RWPE1 (cell line): ENCODE measurements at regions not wholly inside any gene's neighbourhood (a gene's known extent, or its start where the extent isn't known, plus 50 kb on each side); places are given as distances from the start of the nearest gene placed in this dataset.
A peak's percentile ranks its signal among the peaks of the same experiment; 100 is the strongest.
"Not testable (repeated sequence)": the region's sequence is repeated elsewhere in the genome, so short reads cannot be mapped to it uniquely, and the experiment has no call there.

Source experiments
- CTCF ChIA-PET: fragments of 350-600 bp; sonication (Branson Sonifier 250); formaldehyde crosslinking; extraction: SDS; loops from one replicate; lab custom pipeline; 2021; lab: Yijun Ruan, JAX
- POLR2A ChIA-PET: fragments of 400-600 bp; formaldehyde crosslinking; extraction: SDS; loops from one replicate; lab custom pipeline; 2020; ENCODE audit warnings: antibody characterized with exemption; ENCODE audit not compliant: low non-redundant PET; lab: Yijun Ruan, JAX
- DNase-seq: peaks from one replicate; pipeline ENCODE4 v3.0.0; 2012; ENCODE audit warnings: low spot score
- H3K27ac ChIP-seq: fragments of 450-650 bp; 2 replicates; pipeline ENCODE4 v1.5.1; 2017
- TF ChIP-seq, protein P1 (sequence below): fragments of 450-650 bp; conservative IDR thresholded peaks from 2 replicates; pipeline ENCODE4 v1.5.1; 2017; ENCODE audit warnings: low read depth, mild to moderate bottlenecking

DNA sequence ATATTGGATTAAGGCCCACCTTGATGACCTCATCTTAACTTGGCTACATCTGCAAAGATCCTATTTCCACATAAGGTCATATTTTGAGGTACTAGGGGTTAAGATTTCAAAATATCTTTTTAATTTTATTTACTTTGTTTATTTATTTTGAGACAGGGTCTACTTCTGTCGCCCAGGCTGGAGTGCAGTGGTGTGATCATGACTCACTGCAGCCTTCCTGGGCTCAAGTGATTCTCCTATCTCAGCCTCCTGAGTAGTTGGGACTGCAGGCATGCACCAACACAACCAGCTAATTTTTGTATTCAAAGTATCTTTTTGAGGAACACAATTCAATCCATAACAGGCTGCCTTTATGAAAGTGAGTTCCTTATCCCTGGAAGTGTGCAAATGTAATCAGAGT lies 212.3 kb downstream of the PALM2AKAP2 start:
- ChIA-PET CTCF (interaction anchor here (0.5 to 1.4 kb wide), 2 partner anchors 7 to 89 kb away, joined by 4 read pairs; no protein-coding TSS in a partner anchor), POLR2A (no interaction called here)
- H3K27ac ChIP-seq: no peak overlapping the region
- TF ChIP-seq, protein P1, sequence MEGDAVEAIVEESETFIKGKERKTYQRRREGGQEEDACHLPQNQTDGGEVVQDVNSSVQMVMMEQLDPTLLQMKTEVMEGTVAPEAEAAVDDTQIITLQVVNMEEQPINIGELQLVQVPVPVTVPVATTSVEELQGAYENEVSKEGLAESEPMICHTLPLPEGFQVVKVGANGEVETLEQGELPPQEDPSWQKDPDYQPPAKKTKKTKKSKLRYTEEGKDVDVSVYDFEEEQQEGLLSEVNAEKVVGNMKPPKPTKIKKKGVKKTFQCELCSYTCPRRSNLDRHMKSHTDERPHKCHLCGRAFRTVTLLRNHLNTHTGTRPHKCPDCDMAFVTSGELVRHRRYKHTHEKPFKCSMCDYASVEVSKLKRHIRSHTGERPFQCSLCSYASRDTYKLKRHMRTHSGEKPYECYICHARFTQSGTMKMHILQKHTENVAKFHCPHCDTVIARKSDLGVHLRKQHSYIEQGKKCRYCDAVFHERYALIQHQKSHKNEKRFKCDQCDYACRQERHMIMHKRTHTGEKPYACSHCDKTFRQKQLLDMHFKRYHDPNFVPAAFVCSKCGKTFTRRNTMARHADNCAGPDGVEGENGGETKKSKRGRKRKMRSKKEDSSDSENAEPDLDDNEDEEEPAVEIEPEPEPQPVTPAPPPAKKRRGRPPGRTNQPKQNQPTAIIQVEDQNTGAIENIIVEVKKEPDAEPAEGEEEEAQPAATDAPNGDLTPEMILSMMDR: no peak
- DNase-seq: no peak

DNA sequence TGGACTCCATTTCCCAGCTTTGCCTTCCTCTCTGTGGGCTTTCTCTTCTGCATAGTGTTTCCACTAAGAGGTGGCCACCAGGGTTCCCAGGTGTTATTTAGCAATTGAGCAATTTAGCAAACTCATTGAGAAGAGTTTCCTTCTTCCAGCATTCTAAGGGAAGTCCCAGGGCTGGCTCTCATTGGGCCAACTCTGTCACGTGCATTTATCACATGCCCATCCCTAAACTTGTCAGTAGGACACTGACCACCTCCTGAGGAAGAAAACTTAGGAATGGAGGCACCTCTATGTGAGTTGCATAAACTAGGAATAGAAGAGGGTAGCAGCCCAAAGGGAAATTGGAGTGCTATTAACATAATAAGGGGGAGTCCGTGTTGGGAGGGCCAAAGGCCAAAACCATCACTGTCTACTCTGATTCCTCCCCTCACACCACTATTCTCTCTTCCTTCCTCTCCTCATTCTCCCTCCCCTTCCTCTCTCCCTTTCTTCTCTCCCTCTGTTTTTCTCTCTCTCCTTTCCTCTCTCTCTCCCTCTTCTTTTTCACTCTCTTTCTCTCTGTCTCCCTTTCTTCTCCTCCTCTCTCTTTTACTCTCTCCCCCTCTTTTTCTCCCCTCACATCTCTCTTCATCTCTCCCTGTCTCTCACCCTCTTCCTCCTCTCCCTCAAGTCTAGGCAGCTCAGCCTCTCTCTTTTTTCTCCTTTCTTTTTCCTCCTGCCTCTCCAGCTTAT lies 213.4 kb downstream of the PALM2AKAP2 start:
- DNase-seq: no peak
- POLR2A ChIA-PET: no interaction called here
- H3K27ac ChIP-seq: no peak overlapping the region
- TF ChIP-seq, protein P1: no peak
- CTCF ChIA-PET: interaction anchor here (0.7 kb wide), 1 partner anchor 15 kb away, joined by 7 read pairs; no protein-coding TSS in a partner anchor

DNA sequence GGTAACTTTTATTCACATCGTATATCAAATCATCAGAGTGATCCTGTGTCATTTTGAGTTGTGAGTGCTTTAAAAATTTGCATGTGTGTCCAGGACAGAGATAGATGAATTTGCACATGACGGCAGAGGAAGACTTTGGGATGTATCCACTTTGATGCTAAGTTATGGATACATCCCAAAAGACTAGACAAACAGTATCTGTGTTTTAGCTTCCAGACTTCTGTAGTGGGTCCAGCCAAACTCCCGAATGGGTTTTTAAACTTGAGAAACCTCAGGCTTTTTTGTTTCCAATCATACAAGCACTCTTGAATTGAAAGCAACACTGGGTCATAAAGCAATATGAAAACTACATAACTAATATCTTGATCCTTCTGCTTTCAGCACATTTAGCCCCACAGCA lies 213.8 kb downstream of the C9orf152 start:
- DNase-seq: no peak
- no peak overlapping the region for H3K27ac ChIP-seq
- TF ChIP-seq, protein P1: no peak
- POLR2A ChIA-PET: no interaction called here
- CTCF ChIA-PET: no interaction called here

DNA sequence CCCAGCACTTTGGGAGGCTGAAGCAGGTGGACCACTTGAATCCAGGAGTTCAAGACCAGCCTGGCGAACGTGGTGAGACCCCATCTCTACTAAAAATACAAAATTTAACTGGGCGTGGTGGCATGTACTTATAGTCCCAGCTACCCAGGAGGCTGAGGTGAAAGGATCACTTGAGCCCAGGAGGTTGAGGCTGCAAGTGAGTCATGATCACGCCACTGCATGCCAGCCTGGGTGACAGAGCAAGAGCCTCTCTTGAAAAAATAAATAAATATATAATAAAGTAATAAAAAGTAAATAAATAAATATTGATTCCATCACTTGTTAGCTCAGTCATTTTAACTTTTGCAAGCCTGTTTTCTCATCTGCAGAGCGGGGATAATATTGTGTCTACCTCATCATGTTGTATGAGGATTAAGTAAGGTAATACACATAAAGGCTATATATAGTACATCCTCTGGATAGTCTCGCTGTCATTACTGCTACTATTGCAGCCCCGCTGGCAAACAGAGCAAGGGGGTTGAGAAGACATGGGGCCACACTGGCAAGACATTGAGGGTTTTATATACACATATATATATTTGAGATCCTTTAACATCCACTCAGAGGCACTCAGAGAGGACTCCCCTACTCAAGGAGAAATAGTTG lies 210.9 kb downstream of the C9orf152 start:
- CTCF ChIA-PET: interaction anchor here (1.0 kb wide), 1 partner anchor 94 kb away, joined by 3 read pairs; no protein-coding TSS in a partner anchor
- TF ChIP-seq, protein P1: no peak
- H3K27ac ChIP-seq: no peak overlapping the region
- POLR2A ChIA-PET: interaction anchor here (0.8 kb wide), 1 partner anchor 24 kb away, joined by 3 read pairs; no protein-coding TSS in a partner anchor
- no peak for DNase-seq

DNA sequence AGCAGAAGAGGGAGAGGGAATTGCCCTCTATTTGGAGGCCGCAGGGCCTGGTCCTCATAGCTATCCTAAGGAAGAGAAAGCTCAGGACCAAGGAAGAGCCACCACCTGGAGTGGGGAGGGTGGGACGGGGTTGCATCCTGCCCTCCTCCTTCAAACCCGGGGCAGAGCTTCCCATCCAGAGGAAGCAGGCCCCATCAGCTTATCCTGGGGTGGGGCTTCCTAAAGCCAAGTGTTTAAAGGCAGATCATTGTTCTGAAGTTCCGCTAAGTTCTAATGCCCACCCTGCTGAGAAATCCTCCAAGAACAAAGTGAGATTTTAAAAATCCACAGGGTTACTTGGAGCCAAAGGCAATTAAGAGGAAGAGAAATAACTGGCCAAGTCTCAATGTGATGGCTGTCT lies 210.3 kb downstream of the C9orf152 start:
- H3K27ac ChIP-seq: no peak overlapping the region
- POLR2A ChIA-PET: interaction anchor here (0.8 kb wide), 1 partner anchor 25 kb away, joined by 3 read pairs; no protein-coding TSS in a partner anchor
- DNase-seq: no peak
- CTCF ChIA-PET: interaction anchor here (0.6 kb wide), 1 partner anchor 1431 kb away, joined by 3 read pairs; no protein-coding TSS in a partner anchor
- TF ChIP-seq, protein P1: no peak

DNA sequence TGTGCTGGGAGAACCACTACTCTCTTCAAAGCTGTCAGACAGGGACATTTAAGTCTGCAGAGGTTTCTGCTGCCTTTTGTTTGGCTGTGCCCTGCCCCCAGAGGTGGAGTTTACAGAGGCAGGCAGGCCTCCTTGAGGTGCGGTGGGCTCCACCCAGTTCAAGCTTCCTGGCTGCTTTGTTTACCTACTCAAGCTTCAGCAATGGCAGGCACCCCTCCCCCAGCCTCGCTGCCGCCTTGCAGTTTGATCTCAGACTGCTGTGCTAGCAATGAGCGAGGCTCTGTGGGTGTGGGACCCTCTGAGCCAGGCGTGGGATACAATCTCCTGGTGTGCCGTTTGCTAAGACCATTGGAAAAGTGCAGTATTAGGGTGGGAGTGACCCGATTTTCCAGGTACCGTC lies 202.4 kb downstream of the C9orf152 start:
- DNase-seq, POLR2A ChIA-PET, CTCF ChIA-PET, H3K27ac ChIP-seq: not testable (repeated sequence)

DNA sequence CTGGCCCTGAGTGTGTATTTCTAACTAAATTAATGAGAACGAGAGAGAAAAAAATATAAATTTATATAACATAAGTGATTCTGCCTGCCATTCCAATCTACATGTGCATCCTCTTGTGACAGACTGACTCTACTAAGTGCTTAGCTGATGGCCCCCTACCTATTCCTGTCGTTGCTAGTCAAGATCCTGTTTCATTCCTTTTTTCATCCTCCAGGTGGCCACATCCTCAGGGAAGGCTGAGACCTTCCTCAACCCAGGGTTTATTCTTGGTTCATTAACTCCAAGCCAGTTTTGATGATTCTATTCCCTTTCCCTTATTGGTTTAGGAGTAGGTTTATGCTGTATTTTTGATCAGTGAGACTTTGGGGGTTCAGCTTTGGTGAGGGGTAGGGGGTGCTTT lies 201.3 kb downstream of the C9orf152 start:
- TF ChIP-seq, protein P1: no peak
- POLR2A ChIA-PET: no interaction called here
- no peak overlapping the region for H3K27ac ChIP-seq
- peak; percentile 23 for DNase-seq
- CTCF ChIA-PET: interaction anchor here (0.6 kb wide), 1 partner anchor 364 kb away, joined by 3 read pairs; no protein-coding TSS in a partner anchor
